ENCODE measurements at regions not wholly inside any gene's neighbourhood (a gene's known extent, or its start where the extent isn't known, plus 50 kb on each side); places are given as distances from the start of the nearest gene placed in this dataset.

DNA sequence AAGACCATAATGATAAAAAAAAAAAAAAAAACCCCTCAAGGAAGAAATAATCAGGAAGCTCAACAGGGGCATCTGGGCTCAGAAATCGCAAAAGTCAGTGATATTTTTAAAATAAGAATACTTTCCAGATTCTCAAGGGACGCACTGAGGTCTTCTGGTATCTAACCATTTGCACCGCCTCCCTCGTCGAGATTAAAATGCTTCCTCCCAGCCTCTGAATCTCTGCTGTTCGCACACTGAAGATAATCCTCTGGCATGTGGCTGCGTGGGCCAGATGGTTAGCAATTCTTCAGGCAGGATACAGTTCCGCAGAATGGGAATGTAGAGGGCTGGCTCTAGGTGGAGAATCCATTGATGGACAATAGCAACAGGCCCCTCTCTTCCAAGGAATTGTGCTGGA is 211.7 kb upstream of the CDH5 start:
- Histone ChIP-seq H3K9me2 (replicated peaks; ENCODE audit: low read length) (no peaks in the 10 kb centered on the region), H3K79me2 (ENCODE audit: low read length) (no peaks in the 10 kb centered on the region), H3K9me3 (ENCODE audit: low read length) (no peaks in the 10 kb centered on the region), H3F3A (ENCODE audit: low read length, unreplicated experiment) (no peaks in the 10 kb centered on the region), H3K4me1 (ENCODE audit: insufficient read depth, low read length) (no peaks in the 10 kb centered on the region), H3K4me2 (ENCODE audit: low read length) (no peak overlapping the region), H3K4me3 (ENCODE audit: low read length) (no peak overlapping the region), H4K20me1 (ENCODE audit: low read length) (no peaks in the 10 kb centered on the region), H3K36me3 (ENCODE audit: low read depth, low read length) (no peaks in the 10 kb centered on the region), H3K27me3 (ENCODE audit: low read length) (no peaks in the 10 kb centered on the region), H2AFZ (ENCODE audit: low read length) (no peak overlapping the region), H3K9ac (ENCODE audit: low read length) (no peak overlapping the region), H3K27ac (ENCODE audit: low read length) (no peak overlapping the region)
- CTCF ChIA-PET = no interaction called here
- POLR2A ChIA-PET (ENCODE audit: unreplicated experiment) = no interaction called here
- no peak for ATAC-seq
- intact Hi-C loops (cut with micrococcal nuclease) = no loop called here
- TF ChIP-seq EZH2 (IDR thresholded peaks at IDR 0.05; ENCODE audit: low read length, unreplicated experiment) (no peak), EZH2phosphoT487 (IDR thresholded peaks at IDR 0.05; ENCODE audit: borderline replicate concordance, low read length) (no peak)
- TF ChIP-seq, protein P1, sequence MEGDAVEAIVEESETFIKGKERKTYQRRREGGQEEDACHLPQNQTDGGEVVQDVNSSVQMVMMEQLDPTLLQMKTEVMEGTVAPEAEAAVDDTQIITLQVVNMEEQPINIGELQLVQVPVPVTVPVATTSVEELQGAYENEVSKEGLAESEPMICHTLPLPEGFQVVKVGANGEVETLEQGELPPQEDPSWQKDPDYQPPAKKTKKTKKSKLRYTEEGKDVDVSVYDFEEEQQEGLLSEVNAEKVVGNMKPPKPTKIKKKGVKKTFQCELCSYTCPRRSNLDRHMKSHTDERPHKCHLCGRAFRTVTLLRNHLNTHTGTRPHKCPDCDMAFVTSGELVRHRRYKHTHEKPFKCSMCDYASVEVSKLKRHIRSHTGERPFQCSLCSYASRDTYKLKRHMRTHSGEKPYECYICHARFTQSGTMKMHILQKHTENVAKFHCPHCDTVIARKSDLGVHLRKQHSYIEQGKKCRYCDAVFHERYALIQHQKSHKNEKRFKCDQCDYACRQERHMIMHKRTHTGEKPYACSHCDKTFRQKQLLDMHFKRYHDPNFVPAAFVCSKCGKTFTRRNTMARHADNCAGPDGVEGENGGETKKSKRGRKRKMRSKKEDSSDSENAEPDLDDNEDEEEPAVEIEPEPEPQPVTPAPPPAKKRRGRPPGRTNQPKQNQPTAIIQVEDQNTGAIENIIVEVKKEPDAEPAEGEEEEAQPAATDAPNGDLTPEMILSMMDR (conservative IDR thresholded peaks at IDR 0.05; ENCODE audit: low read depth, low read length) = no peak
- no TSS peak for BruUV-seq (replicated peaks)
- no peak for DNase-seq

DNA sequence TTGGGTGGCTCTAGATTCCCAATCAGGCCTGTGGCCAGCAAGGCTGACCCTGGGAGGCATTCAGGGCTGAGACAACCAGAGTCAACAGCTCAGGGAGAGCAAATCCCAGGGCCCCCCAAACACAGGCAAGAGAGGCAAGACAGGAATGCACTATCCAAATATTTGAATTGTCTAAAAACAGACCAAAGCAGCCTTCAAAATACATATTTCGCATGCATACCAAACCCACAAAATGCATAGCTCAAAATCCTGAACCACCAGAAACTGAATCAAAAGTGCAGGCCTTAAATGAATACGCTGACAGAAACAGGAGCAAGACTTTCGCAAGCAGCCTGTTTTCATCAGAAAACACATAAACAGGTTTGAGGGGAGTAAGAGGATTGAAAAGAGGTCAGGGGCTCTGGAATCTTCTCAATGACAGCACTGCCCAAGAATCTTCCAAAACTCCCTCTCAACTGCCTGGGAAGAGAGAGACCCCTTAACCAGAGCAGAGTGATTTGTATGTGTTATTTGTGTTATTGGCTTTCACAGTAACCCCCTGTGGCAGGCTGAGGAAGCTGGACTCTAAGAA is 213.6 kb upstream of the CDH5 start:
- Histone ChIP-seq H3K27ac (ENCODE audit: low read length) (no peak overlapping the region), H3K79me2 (ENCODE audit: low read length) (no peaks in the 10 kb centered on the region), H2AFZ (ENCODE audit: low read length) (no peak overlapping the region), H3K36me3 (ENCODE audit: low read depth, low read length) (no peaks in the 10 kb centered on the region), H3K4me1 (ENCODE audit: insufficient read depth, low read length) (no peaks in the 10 kb centered on the region), H3F3A (ENCODE audit: low read length, unreplicated experiment) (no peaks in the 10 kb centered on the region), H3K27me3 (ENCODE audit: low read length) (no peaks in the 10 kb centered on the region), H3K9ac (ENCODE audit: low read length) (no peak overlapping the region), H3K9me3 (ENCODE audit: low read length) (no peaks in the 10 kb centered on the region), H3K9me2 (replicated peaks; ENCODE audit: low read length) (no peaks in the 10 kb centered on the region), H3K4me3 (ENCODE audit: low read length) (no peak overlapping the region), H3K4me2 (ENCODE audit: low read length) (no peak overlapping the region), H4K20me1 (ENCODE audit: low read length) (no peaks in the 10 kb centered on the region)
- no peak for TF ChIP-seq EZH2 (IDR thresholded peaks at IDR 0.05; ENCODE audit: low read length, unreplicated experiment)
- no peak for TF ChIP-seq EZH2phosphoT487 (IDR thresholded peaks at IDR 0.05; ENCODE audit: borderline replicate concordance, low read length)
- TF ChIP-seq, protein P1 (conservative IDR thresholded peaks at IDR 0.05; ENCODE audit: low read depth, low read length) = no peak
- ATAC-seq = no peak
- CTCF ChIA-PET = no interaction called here
- DNase-seq = no peak
- POLR2A ChIA-PET (ENCODE audit: unreplicated experiment) = no interaction called here
- no TSS peak for BruUV-seq (replicated peaks)
- intact Hi-C loops (cut with micrococcal nuclease) = no loop called here

DNA sequence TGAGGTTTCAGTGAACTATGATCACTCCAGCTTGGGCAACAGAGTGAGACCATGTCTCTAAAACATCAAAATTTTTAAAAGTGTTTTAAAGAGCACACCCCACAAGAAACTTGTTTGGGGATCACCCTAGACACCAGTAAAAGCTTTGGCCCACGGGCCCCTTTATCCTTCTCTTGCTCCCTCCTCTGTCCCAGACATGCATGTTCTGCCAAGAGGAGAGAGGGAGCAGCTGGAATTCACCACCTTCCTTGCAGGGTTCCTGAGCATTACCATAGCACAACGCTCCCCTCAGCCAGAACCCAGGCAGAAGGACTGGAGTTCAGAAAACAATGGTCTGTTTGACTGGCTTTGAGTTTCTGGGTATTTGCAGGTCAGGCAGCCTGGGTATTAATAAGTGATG is 214.3 kb upstream of the CDH5 start:
- H3K9me2 ChIP-seq (replicated peaks; ENCODE audit: low read length) = no peaks in the 10 kb centered on the region
- intact Hi-C loops (cut with micrococcal nuclease) = no loop called here
- H3K27me3 ChIP-seq (ENCODE audit: low read length) = no peaks in the 10 kb centered on the region
- BruUV-seq (replicated peaks) = no TSS peak
- H4K20me1 ChIP-seq (ENCODE audit: low read length) = no peaks in the 10 kb centered on the region
- ChIA-PET CTCF (no interaction called here), POLR2A (ENCODE audit: unreplicated experiment) (no interaction called here)
- DNase-seq (no peak), ATAC-seq (no peak)
- no peak overlapping the region for H3K4me3 ChIP-seq (ENCODE audit: low read length)
- no peak for TF ChIP-seq EZH2phosphoT487 (IDR thresholded peaks at IDR 0.05; ENCODE audit: borderline replicate concordance, low read length)
- TF ChIP-seq, protein P1 (conservative IDR thresholded peaks at IDR 0.05; ENCODE audit: low read depth, low read length) = no peak
- TF ChIP-seq EZH2 (IDR thresholded peaks at IDR 0.05; ENCODE audit: low read length, unreplicated experiment) = no peak
- no peaks in the 10 kb centered on the region for H3F3A ChIP-seq (ENCODE audit: low read length, unreplicated experiment)
- no peak overlapping the region for H3K4me2 ChIP-seq (ENCODE audit: low read length)
- H3K9ac ChIP-seq (ENCODE audit: low read length) = no peak overlapping the region
- no peaks in the 10 kb centered on the region for H3K36me3 ChIP-seq (ENCODE audit: low read depth, low read length)
- H3K79me2 ChIP-seq (ENCODE audit: low read length) = no peaks in the 10 kb centered on the region
- H2AFZ ChIP-seq (ENCODE audit: low read length) = no peak overlapping the region
- H3K27ac ChIP-seq (ENCODE audit: low read length) = no peak overlapping the region
- no peaks in the 10 kb centered on the region for H3K9me3 ChIP-seq (ENCODE audit: low read length)
- H3K4me1 ChIP-seq (ENCODE audit: insufficient read depth, low read length) = no peaks in the 10 kb centered on the region
